HG03159 (cell line): ENCODE measurements at regions not wholly inside any gene's neighbourhood (a gene's known extent, or its start where the extent isn't known, plus 50 kb on each side); places are given as distances from the start of the nearest gene placed in this dataset.
"Not testable (repeated sequence)": the region's sequence is repeated elsewhere in the genome, so short reads cannot be mapped to it uniquely, and the experiment has no call there.

Experiments
- ATAC-seq: cut with Tn5 transposase; IDR thresholded peaks from one replicate; pipeline ENCODE4 v1.9.1; 2021; ENCODE audit warnings: mild to moderate bottlenecking, moderate library complexity; ENCODE audit not compliant: unreplicated experiment

GRCh38 chr7:79965946-79966345, 168.7 kb upstream of the GNAI1 start:
- ATAC-seq = no peak

- ATAC-seq = no peak
Observed at GRCh38 chr7:79964463-79964862, 170.2 kb upstream of the GNAI1 start.

- ATAC-seq = no peak
Observed at GRCh38 chr7:79953130-79953529, 181.5 kb upstream of the GNAI1 start.

- no peak for ATAC-seq
Observed at GRCh38 chr7:79952399-79952798, 182.2 kb upstream of the GNAI1 start.

- ATAC-seq = no peak
Observed at GRCh38 chr7:79951415-79951814, 183.2 kb upstream of the GNAI1 start.

GRCh38 chr7:79949778-79950177, 184.9 kb upstream of the GNAI1 start:
- no peak for ATAC-seq

GRCh38 chr7:79936281-79936983, 198.2 kb upstream of the GNAI1 start:
- ATAC-seq = no peak

GRCh38 chr7:79934727-79935126, 199.9 kb upstream of the GNAI1 start:
- ATAC-seq = no peak

GRCh38 chr7:79933144-79933543, 201.5 kb upstream of the GNAI1 start:
- no peak for ATAC-seq

- ATAC-seq = no peak
Observed at GRCh38 chr7:79930604-79931003, 204.0 kb upstream of the GNAI1 start.

GRCh38 chr7:79927116-79927515, 207.5 kb upstream of the GNAI1 start:
- no peak for ATAC-seq

GRCh38 chr7:79923953-79924352, 210.7 kb upstream of the GNAI1 start:
- no peak for ATAC-seq

- ATAC-seq = no peak
Observed at GRCh38 chr7:79922894-79923293, 211.7 kb upstream of the GNAI1 start.

- ATAC-seq = no peak
Observed at GRCh38 chr7:79921976-79922375, 212.7 kb upstream of the GNAI1 start.

- ATAC-seq = not testable (repeated sequence)
Observed at GRCh38 chr7:79918632-79919031, 216.0 kb upstream of the GNAI1 start.

- not testable (repeated sequence) for ATAC-seq
Observed at GRCh38 chr7:79915346-79915745, 219.3 kb upstream of the GNAI1 start.

- no peak for ATAC-seq
Observed at GRCh38 chr7:79912213-79912633, 222.4 kb upstream of the GNAI1 start.

GRCh38 chr7:79911420-79911819, 223.2 kb upstream of the GNAI1 start:
- no peak for ATAC-seq

- no peak for ATAC-seq
Observed at GRCh38 chr7:79909176-79909575, 225.5 kb upstream of the GNAI1 start.

- no peak for ATAC-seq
Observed at GRCh38 chr7:79897166-79897565, 237.5 kb upstream of the GNAI1 start.

- ATAC-seq = no peak
Observed at GRCh38 chr7:79893991-79894390, 240.6 kb upstream of the GNAI1 start.

- no peak for ATAC-seq
Observed at GRCh38 chr7:79882922-79883321, 251.7 kb upstream of the GNAI1 start.

- ATAC-seq = no peak
Observed at GRCh38 chr7:79880312-79880711, 254.3 kb upstream of the GNAI1 start.
